OCI-LY3 (cell line): ENCODE measurements at regions not wholly inside any gene's neighbourhood (a gene's known extent, or its start where the extent isn't known, plus 50 kb on each side); places are given as distances from the start of the nearest gene placed in this dataset.

Source experiments
- CTCF ChIP-seq: fragments of 200-600, 300-600 bp; sonication (generic); IDR thresholded peaks from 2 replicates; pipeline ENCODE4 v1.5.1; 2014; ENCODE audit warnings: antibody characterized with exemption, low read length, low read depth
- EZH2phosphoT487 ChIP-seq: fragments of 200-600 bp; shearing (Covaris generic); IDR thresholded peaks from 2 replicates; pipeline ENCODE4 v1.6.1; 2018; ENCODE audit warnings: antibody characterized with exemption, mixed run types, low read depth

GRCh38 chr6:6721606-6722005 is 133.1 kb downstream of the LY86 start:
- TF ChIP-seq CTCF (no peak), EZH2phosphoT487 (no peak)
